ENCODE measurements at regions not wholly inside any gene's neighbourhood (a gene's known extent, or its start where the extent isn't known, plus 50 kb on each side); places are given as distances from the start of the nearest gene placed in this dataset.

DNA sequence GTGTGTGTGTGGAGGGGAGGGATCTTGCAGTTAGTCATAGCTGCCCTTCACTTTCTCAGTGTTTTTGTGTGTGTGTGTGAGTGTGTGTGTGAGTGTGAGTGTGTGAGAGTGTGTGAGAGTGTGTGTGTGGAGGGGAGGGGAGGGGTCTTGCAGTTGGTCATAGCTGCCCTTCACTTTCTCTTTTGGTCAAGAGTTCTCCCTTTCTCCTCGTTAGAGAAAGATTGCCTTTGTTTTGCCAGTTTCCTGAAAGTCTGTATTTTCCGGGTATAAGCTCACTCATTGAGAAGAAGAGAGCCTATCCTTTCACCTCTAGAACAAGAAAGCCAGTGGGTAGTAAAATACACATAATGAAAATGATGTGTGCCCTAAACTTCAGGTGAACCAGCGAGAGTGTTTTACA, 75.2 kb upstream of the ENPP6 start:
- TF ChIP-seq, protein P1, sequence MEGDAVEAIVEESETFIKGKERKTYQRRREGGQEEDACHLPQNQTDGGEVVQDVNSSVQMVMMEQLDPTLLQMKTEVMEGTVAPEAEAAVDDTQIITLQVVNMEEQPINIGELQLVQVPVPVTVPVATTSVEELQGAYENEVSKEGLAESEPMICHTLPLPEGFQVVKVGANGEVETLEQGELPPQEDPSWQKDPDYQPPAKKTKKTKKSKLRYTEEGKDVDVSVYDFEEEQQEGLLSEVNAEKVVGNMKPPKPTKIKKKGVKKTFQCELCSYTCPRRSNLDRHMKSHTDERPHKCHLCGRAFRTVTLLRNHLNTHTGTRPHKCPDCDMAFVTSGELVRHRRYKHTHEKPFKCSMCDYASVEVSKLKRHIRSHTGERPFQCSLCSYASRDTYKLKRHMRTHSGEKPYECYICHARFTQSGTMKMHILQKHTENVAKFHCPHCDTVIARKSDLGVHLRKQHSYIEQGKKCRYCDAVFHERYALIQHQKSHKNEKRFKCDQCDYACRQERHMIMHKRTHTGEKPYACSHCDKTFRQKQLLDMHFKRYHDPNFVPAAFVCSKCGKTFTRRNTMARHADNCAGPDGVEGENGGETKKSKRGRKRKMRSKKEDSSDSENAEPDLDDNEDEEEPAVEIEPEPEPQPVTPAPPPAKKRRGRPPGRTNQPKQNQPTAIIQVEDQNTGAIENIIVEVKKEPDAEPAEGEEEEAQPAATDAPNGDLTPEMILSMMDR (IDR thresholded peaks at IDR 0.05), result no peak
- no peak for TF ChIP-seq EZH2 (IDR thresholded peaks at IDR 0.05; ENCODE audit: borderline replicate concordance, insufficient read depth, low read depth, low read length, poor library complexity, severe bottlenecking)
